ENCODE measurements at regions not wholly inside any gene's neighbourhood (a gene's known extent, or its start where the extent isn't known, plus 50 kb on each side); places are given as distances from the start of the nearest gene placed in this dataset.
"Not testable (repeated sequence)": the region's sequence is repeated elsewhere in the genome, so short reads cannot be mapped to it uniquely, and the experiment has no call there.

GRCh38 chr12:92398565-92399309 is 253.1 kb upstream of the BTG1 start:
- CTCF ChIA-PET = no interaction called here
- H3K4me1 ChIP-seq (ENCODE audit: control extremely low read depth in 1 of 4, control insufficient read depth in 4 of 4, insufficient read depth in 4 of 4, low read length in 3 of 4) = peaks cover under 1 to 12% (median 9%) of the 10 kb centered on the region in 4 experiments
- no peak overlapping the region for H3K4me3 ChIP-seq (ENCODE audit: control insufficient read depth in 1 of 7, extremely low read depth in 1 of 7, insufficient read depth in 4 of 7, low read depth in 2 of 7, low read length in 6 of 7)
- no peaks in the 10 kb centered on the region for H3K27me3 ChIP-seq (replicated peaks in 2 of 5; ENCODE audit: control insufficient read depth in 4 of 5, insufficient read depth in 5 of 5, low read length in 4 of 5)
- POLR2A ChIA-PET = no interaction called here
- 99% methylated on average over 6 of the region's 8 CpGs for WGBS (ENCODE audit: insufficient coverage)
- H3K36me3 ChIP-seq (ENCODE audit: control insufficient read depth in 4 of 4, insufficient read depth in 4 of 4, low read length in 3 of 4) = no peaks in the 10 kb centered on the region
- H3K9me3 ChIP-seq (ENCODE audit: control extremely low read depth in 1 of 5, control insufficient read depth in 4 of 5, insufficient read depth in 2 of 5, low read depth in 1 of 5, low read length in 4 of 5) = peaks cover 0 to 13% (median 4%) of the 10 kb centered on the region in 5 experiments
- peak in 2 of 3 donors; percentile 19 to 47 for DNase-seq
- H3K27ac ChIP-seq (ENCODE audit: insufficient read depth in 1 of 2, low read depth in 1 of 2, low read length in 2 of 2, poor library complexity in 1 of 2, severe bottlenecking in 2 of 2) = no peak overlapping the region

GRCh38 chr12:92396647-92397252 is 251.1 kb upstream of the BTG1 start:
- POLR2A ChIA-PET = no interaction called here
- H3K36me3 ChIP-seq (ENCODE audit: control insufficient read depth in 4 of 4, insufficient read depth in 4 of 4, low read length in 3 of 4) = no peaks in the 10 kb centered on the region
- no peak overlapping the region for H3K27ac ChIP-seq (ENCODE audit: insufficient read depth in 1 of 2, low read depth in 1 of 2, low read length in 2 of 2, poor library complexity in 1 of 2, severe bottlenecking in 2 of 2)
- CTCF ChIA-PET = no interaction called here
- no peaks in the 10 kb centered on the region for H3K27me3 ChIP-seq (replicated peaks in 2 of 5; ENCODE audit: control insufficient read depth in 4 of 5, insufficient read depth in 5 of 5, low read length in 4 of 5)
- H3K4me1 ChIP-seq (ENCODE audit: control extremely low read depth in 1 of 4, control insufficient read depth in 4 of 4, insufficient read depth in 4 of 4, low read length in 3 of 4) = no peaks in the 10 kb centered on the region
- WGBS (ENCODE audit: insufficient coverage) = 88% methylated on average over 1 of the region's 2 CpGs
- DNase-seq = no peak
- peaks cover 2 to 29% (median 16%) of the 10 kb centered on the region in 5 experiments for H3K9me3 ChIP-seq (ENCODE audit: control extremely low read depth in 1 of 5, control insufficient read depth in 4 of 5, insufficient read depth in 2 of 5, low read depth in 1 of 5, low read length in 4 of 5)
- H3K4me3 ChIP-seq (ENCODE audit: control insufficient read depth in 1 of 7, extremely low read depth in 1 of 7, insufficient read depth in 4 of 7, low read depth in 2 of 7, low read length in 6 of 7) = no peak overlapping the region

GRCh38 chr12:92395322-92395721 is 249.7 kb upstream of the BTG1 start:
- Histone ChIP-seq H3K4me3 (ENCODE audit: control insufficient read depth in 1 of 7, extremely low read depth in 1 of 7, insufficient read depth in 4 of 7, low read depth in 2 of 7, low read length in 6 of 7) (no peak overlapping the region), H3K27ac (ENCODE audit: insufficient read depth in 1 of 2, low read depth in 1 of 2, low read length in 2 of 2, poor library complexity in 1 of 2, severe bottlenecking in 2 of 2) (no peak overlapping the region), H3K9me3 (ENCODE audit: control extremely low read depth in 1 of 5, control insufficient read depth in 4 of 5, insufficient read depth in 2 of 5, low read depth in 1 of 5, low read length in 4 of 5) (peaks cover 2 to 29% (median 16%) of the 10 kb centered on the region in 5 experiments), H3K36me3 (ENCODE audit: control insufficient read depth in 4 of 4, insufficient read depth in 4 of 4, low read length in 3 of 4) (no peaks in the 10 kb centered on the region), H3K4me1 (ENCODE audit: control extremely low read depth in 1 of 4, control insufficient read depth in 4 of 4, insufficient read depth in 4 of 4, low read length in 3 of 4) (no peaks in the 10 kb centered on the region), H3K27me3 (replicated peaks in 2 of 5; ENCODE audit: control insufficient read depth in 4 of 5, insufficient read depth in 5 of 5, low read length in 4 of 5) (no peaks in the 10 kb centered on the region)
- 100% methylated on average over 1 of the region's 2 CpGs for WGBS (ENCODE audit: insufficient coverage)
- ChIA-PET POLR2A (no interaction called here), CTCF (no interaction called here)
- no peak for DNase-seq

- POLR2A ChIA-PET = no interaction called here
- no peak overlapping the region for H3K4me3 ChIP-seq (ENCODE audit: control insufficient read depth in 1 of 7, extremely low read depth in 1 of 7, insufficient read depth in 4 of 7, low read depth in 2 of 7, low read length in 6 of 7)
- no peak for DNase-seq
Observed at GRCh38 chr12:92394895-92395294, 249.2 kb upstream of the BTG1 start.

GRCh38 chr12:92393504-92393903 is 247.9 kb upstream of the BTG1 start:
- Histone ChIP-seq H3K27me3 (replicated peaks in 2 of 5; ENCODE audit: control insufficient read depth in 4 of 5, insufficient read depth in 5 of 5, low read length in 4 of 5) (no peaks in the 10 kb centered on the region), H3K4me1 (ENCODE audit: control extremely low read depth in 1 of 4, control insufficient read depth in 4 of 4, insufficient read depth in 4 of 4, low read length in 3 of 4) (no peaks in the 10 kb centered on the region), H3K27ac (ENCODE audit: insufficient read depth in 1 of 2, low read depth in 1 of 2, low read length in 2 of 2, poor library complexity in 1 of 2, severe bottlenecking in 2 of 2) (no peak overlapping the region), H3K36me3 (ENCODE audit: control insufficient read depth in 4 of 4, insufficient read depth in 4 of 4, low read length in 3 of 4) (no peaks in the 10 kb centered on the region), H3K9me3 (ENCODE audit: control extremely low read depth in 1 of 5, control insufficient read depth in 4 of 5, insufficient read depth in 2 of 5, low read depth in 1 of 5, low read length in 4 of 5) (peaks cover 2 to 29% (median 16%) of the 10 kb centered on the region in 5 experiments), H3K4me3 (ENCODE audit: control insufficient read depth in 1 of 7, extremely low read depth in 1 of 7, insufficient read depth in 4 of 7, low read depth in 2 of 7, low read length in 6 of 7) (no peak overlapping the region)
- ChIA-PET POLR2A (no interaction called here), CTCF (no interaction called here)
- 100% methylated on average over 6 of the region's 7 CpGs for WGBS (ENCODE audit: insufficient coverage)
- DNase-seq = peak in 2 of 3 donors; percentile 31 to 39

More at GRCh38 chr12:92394895-92395294, 249.2 kb upstream of the BTG1 start:
- Histone ChIP-seq H3K9me3 (ENCODE audit: control extremely low read depth in 1 of 5, control insufficient read depth in 4 of 5, insufficient read depth in 2 of 5, low read depth in 1 of 5, low read length in 4 of 5) (peaks cover 2 to 29% (median 16%) of the 10 kb centered on the region in 5 experiments), H3K36me3 (ENCODE audit: control insufficient read depth in 4 of 4, insufficient read depth in 4 of 4, low read length in 3 of 4) (no peaks in the 10 kb centered on the region), H3K27ac (ENCODE audit: insufficient read depth in 1 of 2, low read depth in 1 of 2, low read length in 2 of 2, poor library complexity in 1 of 2, severe bottlenecking in 2 of 2) (no peak overlapping the region), H3K27me3 (replicated peaks in 2 of 5; ENCODE audit: control insufficient read depth in 4 of 5, insufficient read depth in 5 of 5, low read length in 4 of 5) (no peaks in the 10 kb centered on the region), H3K4me1 (ENCODE audit: control extremely low read depth in 1 of 4, control insufficient read depth in 4 of 4, insufficient read depth in 4 of 4, low read length in 3 of 4) (no peaks in the 10 kb centered on the region)
- CTCF ChIA-PET = no interaction called here
- WGBS (ENCODE audit: insufficient coverage) = 100% methylated on average over 1 of the region's 1 CpG

- not testable (repeated sequence) for DNase-seq
Observed at GRCh38 chr12:92391726-92392125, 246.1 kb upstream of the BTG1 start.

GRCh38 chr12:92389466-92389865 is 243.8 kb upstream of the BTG1 start:
- Histone ChIP-seq H3K9me3 (ENCODE audit: control extremely low read depth in 1 of 5, control insufficient read depth in 4 of 5, insufficient read depth in 2 of 5, low read depth in 1 of 5, low read length in 4 of 5) (peaks cover 2 to 22% (median 13%) of the 10 kb centered on the region in 5 experiments), H3K27ac (ENCODE audit: insufficient read depth in 1 of 2, low read depth in 1 of 2, low read length in 2 of 2, poor library complexity in 1 of 2, severe bottlenecking in 2 of 2) (no peak overlapping the region), H3K36me3 (ENCODE audit: control insufficient read depth in 4 of 4, insufficient read depth in 4 of 4, low read length in 3 of 4) (no peaks in the 10 kb centered on the region), H3K4me3 (ENCODE audit: control insufficient read depth in 1 of 7, extremely low read depth in 1 of 7, insufficient read depth in 4 of 7, low read depth in 2 of 7, low read length in 6 of 7) (no peak overlapping the region), H3K4me1 (ENCODE audit: control extremely low read depth in 1 of 4, control insufficient read depth in 4 of 4, insufficient read depth in 4 of 4, low read length in 3 of 4) (no peaks in the 10 kb centered on the region), H3K27me3 (replicated peaks in 2 of 5; ENCODE audit: control insufficient read depth in 4 of 5, insufficient read depth in 5 of 5, low read length in 4 of 5) (no peaks in the 10 kb centered on the region)
- ChIA-PET POLR2A (no interaction called here), CTCF (no interaction called here)
- 86% methylated on average over 3 of the region's 3 CpGs for WGBS (ENCODE audit: insufficient coverage)
- no peak for DNase-seq

More at GRCh38 chr12:92391726-92392125, 246.1 kb upstream of the BTG1 start:
- H3K4me3 ChIP-seq (ENCODE audit: control insufficient read depth in 1 of 7, extremely low read depth in 1 of 7, insufficient read depth in 4 of 7, low read depth in 2 of 7, low read length in 6 of 7); H3K27ac ChIP-seq (ENCODE audit: insufficient read depth in 1 of 2, low read depth in 1 of 2, low read length in 2 of 2, poor library complexity in 1 of 2, severe bottlenecking in 2 of 2); H3K4me1 ChIP-seq (ENCODE audit: control extremely low read depth in 1 of 4, control insufficient read depth in 4 of 4, insufficient read depth in 4 of 4, low read length in 3 of 4); POLR2A ChIA-PET; CTCF ChIA-PET; H3K36me3 ChIP-seq (ENCODE audit: control insufficient read depth in 4 of 4, insufficient read depth in 4 of 4, low read length in 3 of 4); H3K27me3 ChIP-seq (replicated peaks in 2 of 5; ENCODE audit: control insufficient read depth in 4 of 5, insufficient read depth in 5 of 5, low read length in 4 of 5): not testable (repeated sequence)
- peaks cover 2 to 29% (median 16%) of the 10 kb centered on the region in 5 experiments for H3K9me3 ChIP-seq (ENCODE audit: control extremely low read depth in 1 of 5, control insufficient read depth in 4 of 5, insufficient read depth in 2 of 5, low read depth in 1 of 5, low read length in 4 of 5)
- WGBS (ENCODE audit: insufficient coverage) = no CpG with 5 or more reads among the region's 1 CpG
